Common myeloid progenitor, CD34-positive (primary cell): ENCODE measurements at regions not wholly inside any gene's neighbourhood (a gene's known extent, or its start where the extent isn't known, plus 50 kb on each side); places are given as distances from the start of the nearest gene placed in this dataset.
"Not testable (repeated sequence)": the region's sequence is repeated elsewhere in the genome, so short reads cannot be mapped to it uniquely, and the experiment has no call there.

Experiments used
- CTCF ChIA-PET: fragments of 350-600 bp; sonication (Branson Sonifier 250); formaldehyde crosslinking; loops from one replicate; lab custom pipeline; 2021; ENCODE audit warnings: antibody characterized with exemption; lab: Charles Lee
- POLR2A ChIA-PET: fragments of 350-600 bp; sonication (Branson Sonifier 250); formaldehyde crosslinking; loops from one replicate; lab custom pipeline; 2021; ENCODE audit warnings: antibody characterized with exemption; lab: Charles Lee
- DNase-seq, 3 donors: peaks; one replicate each; pipeline versions ENCODE4 v3.0.0 to v3.0.0-alpha.2; 2013
- H3K27ac ChIP-seq, 2 experiments: 1 replicate in 1 of 2; 2 replicates in 1 of 2; pipeline ENCODE4 v1.7.0; 2013; ENCODE audit warnings: inconsistent platforms in 2 of 2, low read length in 2 of 2, mild to moderate bottlenecking in 2 of 2, low read depth in 1 of 2, moderate library complexity in 1 of 2; ENCODE audit not compliant: severe bottlenecking in 2 of 2, insufficient read depth in 1 of 2, poor library complexity in 1 of 2
- H3K27me3 ChIP-seq, 5 experiments: replicated peaks in 2 of 5; 1 replicate in 3 of 5; 2 replicates in 2 of 5; pipeline versions ENCODE4 v1.6.1 to v1.7.0; 2013; ENCODE audit warnings: low read length in 4 of 5, mild to moderate bottlenecking in 2 of 5, moderate library complexity in 2 of 5, inconsistent platforms in 1 of 5; ENCODE audit not compliant: insufficient read depth in 5 of 5, control insufficient read depth in 4 of 5
- H3K36me3 ChIP-seq, 4 experiments: 1 replicate in 2 of 4; 2 replicates in 2 of 4; pipeline versions ENCODE4 v1.6.1 to v1.7.0; 2013; ENCODE audit warnings: low read length in 3 of 4, control low read depth in 1 of 4, mild to moderate bottlenecking in 1 of 4; ENCODE audit not compliant: control insufficient read depth in 4 of 4, insufficient read depth in 4 of 4
- H3K4me1 ChIP-seq, 4 experiments: 1 replicate in 3 of 4; 2 replicates in 1 of 4; pipeline versions ENCODE4 v1.6.1 to v1.7.1; 2013; ENCODE audit warnings: low read length in 3 of 4, mild to moderate bottlenecking in 3 of 4, control low read depth in 1 of 4, inconsistent platforms in 1 of 4, moderate library complexity in 1 of 4; ENCODE audit not compliant: control insufficient read depth in 4 of 4, insufficient read depth in 4 of 4; ENCODE audit errors: control extremely low read depth in 1 of 4
- H3K4me3 ChIP-seq, 7 experiments: 1 replicate in 4 of 7; 2 replicates in 3 of 7; pipeline versions ENCODE4 v1.5.1 to v1.7.0; 2013; ENCODE audit warnings: mild to moderate bottlenecking in 7 of 7, low read length in 6 of 7, moderate library complexity in 6 of 7, inconsistent platforms in 2 of 7, low read depth in 2 of 7, control low read depth in 1 of 7; ENCODE audit not compliant: insufficient read depth in 4 of 7, control insufficient read depth in 1 of 7; ENCODE audit errors: extremely low read depth in 1 of 7
- H3K9me3 ChIP-seq, 5 experiments: 1 replicate in 4 of 5; 2 replicates in 1 of 5; pipeline versions ENCODE4 v1.6.1 to v1.7.1; 2013; ENCODE audit warnings: low read length in 4 of 5, mild to moderate bottlenecking in 2 of 5, inconsistent platforms in 1 of 5, low read depth in 1 of 5, moderate library complexity in 1 of 5; ENCODE audit not compliant: control insufficient read depth in 4 of 5, insufficient read depth in 2 of 5; ENCODE audit errors: control extremely low read depth in 1 of 5
- WGBS: methylation state at CpG from one replicate; pipeline ENCODE4 v1.1.5; 2013; ENCODE audit not compliant: insufficient coverage; 5-methylcytosine and 5-hydroxymethylcytosine counted together

DNA sequence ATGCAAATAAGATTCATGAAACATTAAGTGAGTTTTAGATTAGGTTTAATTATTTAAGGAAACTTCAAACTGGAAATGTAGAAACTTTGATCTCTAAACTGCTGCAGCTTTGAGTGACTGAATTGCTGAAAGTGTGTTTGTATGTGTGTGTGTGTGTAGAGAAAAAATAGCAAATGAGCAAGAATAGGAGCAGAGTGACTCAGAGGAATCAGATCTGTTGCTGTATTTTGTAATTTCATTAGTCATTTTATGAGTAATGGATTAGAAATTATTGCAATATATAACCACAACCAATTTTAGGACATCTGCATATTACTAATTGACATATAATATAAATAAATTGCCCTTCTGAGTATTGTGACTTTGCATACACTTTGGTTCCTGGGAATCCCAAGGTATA lies 52.8 kb upstream of the SLC9A9 start:
- CTCF ChIA-PET: no interaction called here
- Histone ChIP-seq H3K27me3 (no peaks in the 10 kb centered on the region), H3K4me3 (no peak overlapping the region), H3K27ac (no peak overlapping the region), H3K4me1 (peaks cover 0 to 2% (median 0%) of the 10 kb centered on the region in 4 experiments), H3K9me3 (no peaks in the 10 kb centered on the region), H3K36me3 (no peaks in the 10 kb centered on the region)
- no peak for DNase-seq
- POLR2A ChIA-PET: no interaction called here

DNA sequence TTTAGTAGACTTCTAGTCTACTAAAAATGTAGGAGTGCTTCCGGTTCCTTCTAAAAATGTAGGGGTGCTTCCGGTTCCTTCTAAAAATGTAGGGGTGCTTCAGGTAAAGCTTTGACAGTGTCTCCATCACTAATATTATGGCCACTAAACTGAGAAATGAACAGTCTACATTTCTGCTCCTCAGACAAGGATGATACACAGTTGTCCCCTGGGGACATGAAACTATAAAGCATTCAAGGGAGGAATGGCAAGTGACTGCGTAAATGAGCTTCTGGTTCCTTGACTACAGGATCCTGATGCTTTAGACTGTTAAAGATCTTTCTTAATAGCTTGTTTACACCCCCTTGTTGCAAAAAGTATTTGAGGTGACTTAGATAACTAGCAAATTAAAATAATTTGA lies 53.9 kb upstream of the SLC9A9 start:
- DNase-seq: no peak
- no peak overlapping the region for H3K4me3 ChIP-seq
- CTCF ChIA-PET: no interaction called here
- H3K9me3 ChIP-seq: no peaks in the 10 kb centered on the region
- H3K27ac ChIP-seq: no peak overlapping the region
- H3K27me3 ChIP-seq: no peaks in the 10 kb centered on the region
- H3K36me3 ChIP-seq: no peaks in the 10 kb centered on the region
- POLR2A ChIA-PET: interaction anchor here (0.6 kb wide), 1 partner anchor 59 kb away, joined by 3 read pairs; no protein-coding TSS in a partner anchor
- H3K4me1 ChIP-seq: peaks cover 0 to 2% (median 0%) of the 10 kb centered on the region in 4 experiments
- 95% methylated on average over 3 of the region's 3 CpGs for WGBS

DNA sequence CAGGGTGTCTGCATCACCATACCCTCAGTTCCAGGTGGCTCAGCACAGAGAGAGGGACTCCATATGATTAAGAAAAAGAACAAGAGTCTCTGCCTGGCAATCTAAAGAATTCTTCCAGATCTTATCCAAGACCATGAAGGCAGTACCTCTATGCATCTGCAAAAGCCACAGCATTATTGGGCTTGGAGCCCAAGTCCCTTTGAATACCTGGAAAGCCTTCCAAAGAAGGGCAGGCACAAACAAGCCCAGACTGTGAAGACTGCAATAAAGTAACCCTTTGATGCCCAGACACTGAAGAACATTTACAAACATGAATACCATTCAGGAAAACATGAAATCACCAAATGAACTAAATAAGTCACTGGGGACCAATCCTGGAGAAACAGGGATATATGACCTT lies 60.9 kb upstream of the DIPK2A start:
- no peaks in the 10 kb centered on the region for H3K9me3 ChIP-seq
- DNase-seq: no peak
- H3K27ac ChIP-seq: no peak overlapping the region
- no peaks in the 10 kb centered on the region for H3K4me1 ChIP-seq
- no peaks in the 10 kb centered on the region for H3K27me3 ChIP-seq
- no peak overlapping the region for H3K4me3 ChIP-seq
- CTCF ChIA-PET: no interaction called here
- no peaks in the 10 kb centered on the region for H3K36me3 ChIP-seq
- POLR2A ChIA-PET: no interaction called here

DNA sequence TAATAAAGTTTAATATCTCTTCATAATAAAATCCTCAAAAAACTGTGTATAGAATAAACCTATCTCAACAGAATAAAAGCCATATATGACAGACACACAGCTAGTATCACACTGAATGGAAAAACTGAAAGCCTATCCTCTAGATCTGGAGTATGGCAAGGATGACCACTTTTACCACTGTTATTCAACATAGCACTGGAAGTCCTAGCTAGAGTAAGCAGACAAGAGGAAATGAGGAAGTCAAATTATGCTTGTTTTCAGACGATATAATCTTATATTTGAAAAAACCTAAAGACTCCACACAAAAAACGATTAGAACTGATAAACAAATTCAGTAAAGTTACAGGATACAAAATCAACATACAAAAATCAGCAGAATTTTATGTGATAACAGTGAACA lies 57.4 kb upstream of the DIPK2A start:
- POLR2A ChIA-PET: no interaction called here

DNA sequence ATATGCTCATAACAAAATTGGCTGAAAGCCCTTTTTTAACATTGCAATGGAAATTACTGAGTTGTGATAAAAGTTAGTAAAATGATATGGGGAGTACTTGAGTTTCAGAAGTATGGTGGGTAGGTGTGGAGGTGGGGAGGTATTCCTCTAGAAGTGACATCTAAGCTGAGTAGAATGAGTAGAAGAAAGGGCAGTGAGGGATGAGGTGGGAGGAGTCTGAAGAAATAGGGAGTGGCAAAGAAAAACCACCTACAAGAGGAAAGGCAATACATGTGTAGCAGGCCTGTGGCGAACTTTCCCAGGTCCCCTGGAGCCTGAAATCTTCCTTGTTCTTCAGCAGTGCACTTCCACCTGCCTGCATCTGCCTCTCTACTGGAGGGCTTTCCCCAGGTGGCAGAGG lies 52.8 kb upstream of the DIPK2A start:
- Histone ChIP-seq H3K27me3 (no peaks in the 10 kb centered on the region), H3K4me1 (peaks cover 0 to 10% (median 6%) of the 10 kb centered on the region in 4 experiments), H3K27ac (no peak overlapping the region), H3K36me3 (no peaks in the 10 kb centered on the region), H3K9me3 (no peaks in the 10 kb centered on the region), H3K4me3 (no peak overlapping the region)
- 100% methylated on average over 1 of the region's 1 CpG for WGBS
- no peak for DNase-seq
- POLR2A ChIA-PET: no interaction called here
- CTCF ChIA-PET: no interaction called here

More for the DNA sequence above, 57.4 kb upstream of the DIPK2A start:
- no peaks in the 10 kb centered on the region for H3K4me1 ChIP-seq
- peak in 2 of 3 donors; percentile 48 to 67 for DNase-seq
- no CpG with 5 or more reads among the region's 2 CpGs for WGBS
- H3K27me3 ChIP-seq: no peaks in the 10 kb centered on the region
- H3K9me3 ChIP-seq: no peaks in the 10 kb centered on the region
- no peak overlapping the region for H3K4me3 ChIP-seq
- CTCF ChIA-PET: interaction anchor here (1.4 kb wide), 1 partner anchor 37 kb away, joined by 3 read pairs; no protein-coding TSS in a partner anchor
- no peaks in the 10 kb centered on the region for H3K36me3 ChIP-seq
- H3K27ac ChIP-seq: no peak overlapping the region

DNA sequence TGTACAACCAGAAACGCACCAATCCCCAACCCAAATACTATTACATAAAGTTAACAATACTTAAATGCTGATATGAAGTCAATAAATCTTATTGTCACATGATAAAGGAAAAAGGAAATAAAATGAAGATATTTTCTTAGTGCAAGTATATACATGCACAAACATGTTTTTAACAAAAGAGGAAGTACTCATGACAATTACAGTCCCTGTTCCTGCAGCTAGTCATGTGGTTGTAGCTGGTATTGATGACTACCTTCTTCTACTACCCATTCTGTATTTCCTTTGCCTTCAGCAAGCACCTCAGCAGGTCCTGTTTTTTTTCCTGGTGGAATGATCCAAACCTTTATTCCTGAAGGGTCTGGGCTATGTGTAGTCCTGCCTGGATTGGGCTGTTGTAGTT lies 50.4 kb upstream of the DIPK2A start:
- H3K27ac ChIP-seq, H3K4me3 ChIP-seq, POLR2A ChIA-PET, H3K27me3 ChIP-seq, H3K36me3 ChIP-seq, H3K9me3 ChIP-seq: not testable (repeated sequence)
- peaks cover 0 to 29% (median 10%) of the 10 kb centered on the region in 4 experiments for H3K4me1 ChIP-seq
- CTCF ChIA-PET: interaction anchor here (1.3 kb wide), 1 partner anchor 51 kb away, joined by 3 read pairs; the partner anchor contains the start of gene DIPK2A
- DNase-seq: peak; percentile 18 to 86 (median 75)
- WGBS: no CpG with 5 or more reads among the region's 1 CpG
